UCSD-AML1 (cell line): ENCODE measurements at regions not wholly inside any gene's neighbourhood (a gene's known extent, or its start where the extent isn't known, plus 50 kb on each side); places are given as distances from the start of the nearest gene placed in this dataset.

Experiments
- DNase-seq: peaks from one replicate; lab custom pipeline; 2025; ENCODE audit not compliant: unreplicated experiment; lab: John Stamatoyannopoulos, UW

DNA sequence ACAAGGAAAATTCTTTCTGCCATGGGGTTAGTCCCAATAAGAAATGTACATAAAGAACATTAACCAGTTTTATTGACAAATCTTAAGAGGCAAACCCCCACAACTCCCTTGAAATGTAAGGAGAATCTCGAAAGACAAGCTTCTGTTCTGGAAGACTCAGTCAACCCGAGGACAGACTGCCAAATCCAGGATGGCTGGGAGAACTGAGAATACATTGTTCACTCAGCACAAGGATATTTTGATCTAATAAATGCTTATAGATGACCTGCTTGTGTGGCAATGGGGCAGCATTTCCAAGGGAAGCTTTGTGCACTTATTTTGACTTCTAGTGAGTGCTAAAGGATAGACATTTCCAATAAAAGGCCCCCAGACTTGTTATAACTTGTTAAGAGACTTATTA lies 280.4 kb downstream of the DHX15 start:
- DNase-seq, result no peak

DNA sequence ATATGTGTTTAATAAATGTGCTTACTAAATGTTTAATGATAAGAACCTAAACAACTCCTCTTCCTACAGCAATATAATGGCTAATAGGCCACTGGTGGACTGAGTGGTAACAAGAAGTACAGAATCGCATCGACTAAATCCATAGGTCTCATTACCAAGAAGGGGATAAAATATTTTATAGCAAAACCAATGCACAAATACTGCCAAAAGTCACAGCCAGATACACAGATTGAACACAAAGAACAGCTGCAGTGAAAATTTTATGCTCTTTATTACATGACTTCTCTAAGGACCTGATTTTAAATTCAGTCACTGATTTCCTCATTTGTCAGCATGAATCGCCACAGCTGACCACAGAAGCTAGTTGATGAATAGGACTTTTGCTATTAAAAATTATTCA lies 285.4 kb downstream of the DHX15 start:
- DNase-seq, result no peak

DNA sequence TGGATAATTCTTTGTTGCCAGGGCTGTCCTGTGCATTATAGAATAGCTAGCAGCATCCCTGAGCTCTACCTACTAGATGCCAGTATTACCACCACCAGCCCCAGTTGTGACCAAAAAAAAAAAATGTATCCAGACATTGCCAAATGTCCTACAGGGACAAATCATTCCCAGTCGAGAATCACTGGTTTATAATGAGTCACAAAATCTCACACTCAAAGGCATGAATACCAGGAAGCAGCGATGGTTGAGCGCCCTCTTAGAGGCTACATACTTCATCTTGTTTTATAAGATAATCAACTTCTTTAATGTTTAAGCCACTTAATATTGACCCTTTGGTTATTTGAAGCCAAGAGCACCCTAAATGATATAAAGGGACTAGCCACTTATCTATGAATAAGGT lies 297.3 kb downstream of the DHX15 start:
- no peak for DNase-seq

DNA sequence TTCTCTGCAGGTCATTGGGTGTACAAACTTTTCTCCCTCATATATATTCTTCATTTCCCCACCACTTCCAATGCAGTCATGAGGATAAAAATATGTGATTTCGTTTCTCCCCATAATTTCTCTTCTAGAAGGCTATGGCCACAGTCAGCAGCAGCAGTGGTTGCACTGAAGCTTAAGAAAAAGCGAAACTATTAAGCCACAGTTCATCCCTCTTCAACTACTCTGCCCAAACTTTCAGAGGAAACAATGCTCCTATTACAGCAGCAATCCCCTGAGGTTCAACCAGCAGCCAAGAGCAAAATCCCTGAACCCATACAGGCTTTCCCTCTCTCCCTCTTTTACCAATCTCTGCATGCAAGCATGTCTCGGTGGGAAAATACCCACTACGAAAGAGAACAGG lies 298.6 kb downstream of the DHX15 start:
- no peak for DNase-seq

DNA sequence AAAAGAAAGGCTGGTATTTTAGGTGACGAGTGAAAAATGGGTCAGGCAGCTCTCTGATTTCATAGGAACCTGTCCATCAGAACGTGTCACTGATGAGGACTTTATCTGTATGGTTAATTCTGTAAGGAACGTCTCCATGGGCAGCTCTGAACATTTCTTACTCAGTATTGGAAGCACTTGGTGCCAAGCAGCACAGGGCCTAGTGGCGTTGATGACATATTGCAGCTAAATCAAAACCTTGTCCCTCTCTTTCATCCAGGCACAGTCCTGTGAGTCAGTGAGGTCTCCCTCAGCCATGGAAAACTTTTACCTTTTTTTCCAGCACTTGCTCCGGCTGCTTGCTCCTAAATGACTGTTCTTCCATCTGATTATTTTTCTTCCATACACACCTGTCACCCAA lies 301.9 kb downstream of the DHX15 start:
- DNase-seq, result no peak

DNA sequence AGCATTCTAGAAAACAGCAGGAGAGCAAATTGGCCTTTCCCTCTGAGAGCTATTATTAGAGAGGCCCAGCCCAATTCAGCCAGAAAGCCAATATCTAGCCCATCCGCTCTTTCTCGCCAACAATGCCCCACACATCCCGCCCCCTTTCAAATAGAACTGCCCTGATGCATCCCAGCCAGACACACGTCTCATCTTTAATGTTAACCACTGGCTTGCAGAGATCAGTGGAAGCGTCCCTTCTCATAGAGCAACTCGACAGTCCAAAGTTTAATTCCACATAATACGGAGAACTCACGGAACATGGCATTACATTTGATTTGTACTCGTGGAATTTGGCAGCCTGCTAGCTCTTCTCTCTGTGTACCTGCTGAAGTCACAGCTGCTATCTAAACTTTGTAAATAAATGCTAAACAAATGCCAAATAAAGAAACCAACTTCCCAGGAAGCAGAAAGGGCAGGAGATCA lies 304.4 kb downstream of the DHX15 start:
- no peak for DNase-seq

DNA sequence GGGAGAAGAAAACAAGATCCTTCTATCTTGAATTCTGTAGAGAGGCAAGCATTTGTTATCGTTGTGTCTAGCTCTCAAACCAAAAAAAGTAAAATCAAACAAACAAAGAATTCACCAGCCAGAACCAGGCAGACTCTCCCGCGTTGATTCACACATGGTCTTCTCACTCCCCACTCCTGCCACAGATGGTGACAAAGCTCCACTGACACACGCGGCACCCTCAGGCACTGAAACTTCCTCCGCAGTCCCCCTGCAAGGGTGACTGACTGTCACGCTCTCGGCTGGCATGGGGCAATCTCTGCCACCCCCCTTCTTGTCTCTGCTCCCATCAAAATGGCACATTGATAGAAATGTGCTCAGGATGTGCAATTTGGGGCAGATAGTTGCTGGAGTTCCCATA lies 304.9 kb downstream of the DHX15 start:
- no peak for DNase-seq

DNA sequence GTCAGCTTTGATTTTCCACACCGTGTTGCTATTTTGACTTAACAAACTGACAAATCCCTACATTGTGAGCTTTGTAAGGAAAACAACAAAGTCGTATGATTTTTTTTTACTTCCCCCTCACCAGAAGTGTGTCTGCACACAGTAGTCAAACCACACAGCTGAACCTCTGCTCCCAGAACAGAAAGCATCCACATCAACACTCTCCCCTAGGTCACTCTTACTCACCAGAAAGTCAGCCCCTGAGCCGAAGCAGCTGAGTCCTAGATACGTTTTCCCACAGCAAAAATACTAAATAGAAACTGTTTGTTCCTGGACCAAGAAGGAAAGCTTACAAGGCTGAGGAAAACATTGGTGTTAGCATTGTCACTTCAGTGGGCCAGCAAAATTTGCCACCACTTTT lies 305.7 kb downstream of the DHX15 start:
- DNase-seq, result no peak

DNA sequence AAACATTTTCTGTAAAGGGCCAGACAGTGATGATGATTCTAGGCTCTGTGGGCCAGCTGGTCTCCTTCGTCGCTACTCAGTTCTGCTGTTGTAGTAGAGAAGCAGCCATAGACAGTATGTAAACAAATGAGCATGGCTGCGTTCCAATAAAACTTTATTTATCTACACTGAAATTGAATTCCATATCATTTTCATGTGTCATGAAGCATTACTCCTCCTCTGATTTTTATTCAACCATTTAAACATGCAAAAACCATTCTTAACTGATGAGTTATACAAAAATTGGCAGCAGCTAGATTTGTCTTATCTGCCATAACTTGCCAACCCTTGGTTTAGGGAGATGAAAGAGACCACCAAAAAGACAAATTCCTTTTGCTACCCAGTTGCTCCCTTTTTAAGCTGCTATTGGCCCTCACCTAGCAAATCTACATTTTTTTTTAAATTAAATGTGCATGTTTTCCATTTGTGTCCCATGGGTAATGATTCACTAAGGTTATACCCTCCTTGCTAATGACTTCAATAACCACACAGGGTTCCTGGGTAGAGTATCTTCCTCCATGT lies 309.9 kb downstream of the DHX15 start:
- DNase-seq, result no peak

DNA sequence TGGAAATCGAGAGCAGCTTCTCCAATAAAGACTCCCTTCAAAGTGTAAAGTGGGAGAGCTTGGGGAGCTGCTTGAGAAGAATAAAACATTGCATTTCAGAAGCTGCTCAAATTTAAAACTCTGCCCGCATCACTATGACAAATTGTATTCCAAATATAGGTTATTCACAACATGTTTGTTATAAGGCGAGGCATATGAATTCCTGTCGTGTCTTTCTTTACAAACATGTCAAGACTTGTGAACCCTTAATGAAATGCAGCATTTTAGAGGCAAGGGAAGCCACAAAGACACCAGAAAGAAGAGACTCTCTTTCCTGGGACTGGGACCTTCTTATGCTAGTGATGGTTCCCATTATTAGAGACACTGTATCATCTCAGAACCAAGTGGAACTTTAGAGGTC lies 311.2 kb downstream of the DHX15 start:
- DNase-seq, result no peak

DNA sequence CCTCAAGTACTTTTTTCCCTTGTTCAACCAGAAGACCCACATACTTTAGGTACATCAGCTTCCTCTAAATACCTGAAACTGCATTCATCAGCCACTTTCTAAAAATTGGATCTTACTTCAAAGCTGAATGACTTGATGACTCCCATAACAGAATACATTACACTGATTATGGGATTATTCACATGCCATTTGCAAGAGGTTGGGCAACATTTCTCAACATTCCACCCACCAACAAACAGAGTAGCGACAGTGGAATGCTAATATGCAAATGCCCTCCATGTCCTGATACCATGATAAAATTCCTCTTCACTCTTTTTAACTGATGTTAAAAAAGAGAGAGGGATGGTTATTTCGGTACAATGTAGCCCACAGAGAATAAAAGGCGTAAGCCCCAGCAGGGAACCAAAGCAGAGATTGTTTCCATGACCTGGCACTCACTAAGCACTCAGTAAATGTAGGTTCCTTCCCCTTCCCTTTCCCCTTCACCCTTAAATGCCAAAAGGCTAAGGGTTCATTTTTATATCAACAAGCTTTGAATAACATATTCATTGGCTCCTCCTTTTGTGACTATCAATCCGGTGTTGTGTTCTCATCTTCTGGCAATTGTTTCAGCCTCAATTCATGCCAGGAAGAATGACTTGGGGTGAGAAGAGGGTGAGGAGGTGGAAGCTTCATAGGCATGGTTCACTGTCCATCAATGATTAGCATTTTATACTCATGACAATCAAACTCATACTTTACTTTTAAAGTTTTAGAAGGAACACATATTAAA lies 317.2 kb downstream of the DHX15 start:
- no peak for DNase-seq

DNA sequence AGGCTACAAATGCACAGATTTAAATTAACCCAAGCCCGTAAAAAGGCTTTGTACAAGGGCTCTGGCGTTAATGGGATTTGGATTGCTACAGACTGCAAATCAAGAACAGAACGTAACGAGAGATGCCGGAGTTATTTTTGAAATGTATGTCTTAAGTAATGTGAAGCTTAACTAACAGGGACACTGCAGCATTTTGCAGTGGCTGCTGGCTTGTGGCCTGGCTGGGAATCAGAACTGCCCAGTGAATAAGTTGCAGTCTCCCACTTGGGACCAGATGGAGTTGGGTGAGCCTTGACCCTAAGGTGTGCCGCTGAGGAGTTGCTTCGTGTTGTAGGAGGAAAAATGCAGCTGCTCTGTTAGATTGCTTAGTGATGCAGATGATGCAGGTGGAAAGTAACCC lies 318.4 kb downstream of the DHX15 start:
- no peak for DNase-seq

DNA sequence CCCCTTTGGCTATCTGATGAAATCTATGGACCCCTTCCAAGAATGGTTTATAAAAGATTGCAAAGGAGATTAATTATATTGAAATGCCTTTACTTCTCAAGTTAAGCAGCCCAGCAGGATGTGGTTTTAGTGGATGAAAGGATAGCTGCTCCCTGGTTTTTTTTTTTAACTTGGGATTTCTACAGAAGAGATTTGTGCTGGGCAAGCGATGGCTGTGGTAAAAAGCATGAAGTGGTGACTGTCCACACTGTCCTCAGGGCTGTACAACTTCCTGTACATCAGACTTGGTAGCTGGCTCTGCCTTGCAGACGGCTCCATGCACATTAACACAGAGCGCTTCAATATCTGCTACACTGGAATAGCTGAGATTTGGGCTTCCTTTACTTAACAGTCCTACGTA lies 321.7 kb downstream of the DHX15 start:
- DNase-seq, result no peak

DNA sequence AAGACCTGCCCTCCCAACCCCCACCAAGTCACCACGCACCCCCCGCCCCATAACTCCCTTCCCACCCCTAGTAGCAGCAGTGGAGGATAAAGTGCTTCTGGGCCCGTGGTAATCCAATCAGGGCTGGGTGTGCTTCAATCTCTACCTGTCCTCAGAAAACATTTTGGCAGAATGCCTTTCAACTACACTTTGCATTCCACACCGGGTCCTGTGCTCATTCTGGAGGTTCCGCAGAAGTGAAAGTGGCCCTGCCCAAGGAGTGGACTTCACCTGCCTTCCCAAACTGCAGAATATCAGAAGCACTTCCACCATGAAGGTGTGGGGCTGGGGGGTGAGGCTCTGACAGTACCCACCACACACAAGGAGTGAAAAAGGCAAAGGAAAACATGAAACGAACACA lies 322.3 kb downstream of the DHX15 start:
- DNase-seq, result no peak

DNA sequence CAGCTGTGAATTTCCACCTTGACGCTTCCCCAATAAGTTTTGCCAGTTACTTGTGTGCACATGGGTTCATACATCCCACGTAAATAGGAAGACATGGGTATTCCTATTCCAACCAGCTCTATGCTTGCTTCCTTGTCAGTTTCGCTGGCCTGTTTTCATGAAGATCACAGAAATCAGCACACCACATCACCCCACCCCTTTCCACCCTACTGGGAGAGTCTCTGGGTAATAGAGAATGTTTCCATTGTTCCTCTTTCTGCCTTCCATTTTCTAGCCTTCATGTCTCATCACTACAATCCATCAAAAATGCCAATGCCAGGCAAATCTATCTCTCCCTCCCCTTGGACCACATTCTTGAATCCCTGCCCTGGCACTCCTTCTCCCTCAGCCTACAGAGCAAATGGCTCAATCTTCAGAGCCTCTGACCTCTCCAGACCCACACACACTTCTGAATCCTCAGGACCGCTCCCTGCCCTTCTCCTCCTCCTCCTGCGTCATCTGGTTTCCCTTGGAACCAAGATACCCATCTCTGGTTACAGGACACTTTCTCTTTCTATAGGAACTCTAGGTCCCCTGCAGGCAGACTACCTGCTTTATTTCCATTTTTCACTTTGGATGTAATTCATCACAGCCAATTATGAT lies 323.3 kb downstream of the DHX15 start:
- DNase-seq, result no peak

DNA sequence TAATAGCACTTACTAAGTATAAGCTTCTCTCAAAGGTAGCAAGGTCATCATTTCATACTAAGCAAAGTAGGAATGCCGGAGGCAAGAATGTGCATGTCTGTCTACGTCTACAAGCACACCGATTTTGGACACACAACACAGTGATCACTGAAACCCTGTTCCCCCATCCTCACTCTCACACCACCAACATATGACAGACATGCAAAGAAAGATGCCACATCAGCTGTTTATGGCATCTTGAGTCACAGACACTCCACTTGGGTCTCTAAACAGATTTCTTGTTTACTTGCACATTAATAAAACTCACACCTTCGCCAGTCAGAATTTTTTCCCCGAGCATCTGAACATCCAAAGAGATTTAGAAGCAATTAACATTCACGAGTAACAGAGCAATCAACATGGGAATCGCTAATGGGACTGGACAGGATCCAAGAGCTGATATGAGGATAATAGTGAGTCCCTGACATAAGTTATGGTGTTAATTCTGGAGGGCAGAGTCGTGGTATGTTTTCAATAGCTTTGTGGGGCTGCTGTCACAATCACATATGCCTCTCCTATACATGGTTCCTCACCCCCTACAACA lies 324.1 kb downstream of the DHX15 start:
- DNase-seq, result no peak

DNA sequence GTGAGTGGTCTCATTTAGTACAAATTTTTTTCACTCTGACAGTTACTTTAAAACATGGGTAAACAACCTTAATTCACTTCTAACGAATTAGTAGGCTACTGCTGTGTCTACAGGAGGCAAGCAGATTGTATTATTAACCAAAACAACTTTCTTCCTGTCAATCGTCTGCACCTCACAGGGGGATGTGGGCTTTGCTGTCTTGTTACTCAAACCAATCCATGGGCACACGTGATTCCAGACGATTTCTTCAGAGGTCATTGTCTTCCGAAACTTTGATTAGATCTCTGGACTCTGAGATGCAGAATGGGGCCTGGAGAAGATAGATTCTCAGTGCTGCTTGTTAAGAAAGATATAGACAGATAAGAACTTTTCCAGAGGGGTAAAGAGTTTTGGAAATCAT lies 327.8 kb downstream of the DHX15 start:
- DNase-seq, result no peak

DNA sequence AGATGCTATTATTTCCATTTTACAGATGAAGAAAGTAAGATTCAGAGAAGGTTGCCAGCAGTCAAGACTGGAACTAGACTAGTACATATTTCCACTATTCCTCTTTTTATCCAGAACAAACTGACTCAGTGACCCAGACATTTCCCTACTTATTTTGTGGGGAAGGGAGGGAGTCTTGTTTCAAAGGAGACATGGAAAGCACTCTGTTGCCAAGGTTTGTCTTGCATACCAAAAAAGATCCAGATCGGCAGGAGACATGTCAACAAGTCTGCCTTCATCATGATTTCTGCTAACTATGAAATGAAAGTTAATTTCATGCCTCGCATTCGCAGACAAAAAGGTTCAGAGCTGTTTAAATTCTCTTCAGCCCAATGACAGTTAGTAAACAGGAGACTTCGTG lies 328.3 kb downstream of the DHX15 start:
- no peak for DNase-seq

DNA sequence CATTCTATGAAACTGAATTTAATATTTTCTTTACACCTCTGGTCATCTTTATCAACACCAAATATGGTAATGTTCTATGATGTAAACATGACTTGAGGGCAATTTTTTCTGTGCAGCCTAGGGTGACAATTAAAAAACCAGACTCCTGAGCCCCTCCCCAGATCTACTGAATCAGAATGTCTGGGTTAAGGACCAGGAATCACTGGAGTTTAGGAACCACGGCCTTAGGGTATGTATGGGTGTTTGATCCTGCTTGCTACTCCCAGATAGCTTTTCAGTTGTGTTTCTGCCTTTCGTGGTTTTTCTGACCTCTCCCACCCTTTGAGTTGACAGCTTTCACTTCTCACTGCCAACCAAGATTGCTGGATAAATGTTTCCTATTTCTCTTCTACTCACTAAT lies 332.2 kb downstream of the DHX15 start:
- DNase-seq, result no peak

DNA sequence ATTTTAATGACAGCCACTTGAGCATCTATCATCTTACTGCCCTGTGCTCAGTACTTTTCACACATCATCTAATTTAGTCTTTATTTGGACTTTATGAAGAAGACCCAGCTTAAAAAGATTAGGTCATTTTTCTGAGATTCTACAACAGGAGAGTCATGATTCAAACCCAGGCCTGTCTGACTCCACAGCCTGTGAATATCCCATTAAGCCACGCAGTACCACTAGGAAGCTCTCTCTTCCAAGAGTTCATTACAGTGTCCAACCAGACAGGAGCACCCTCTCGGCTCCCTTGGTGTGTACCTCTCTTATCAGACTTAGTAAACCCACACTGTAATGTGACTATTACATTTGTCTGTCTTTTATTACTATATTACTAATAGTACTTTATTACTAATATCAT lies 332.8 kb downstream of the DHX15 start:
- no peak for DNase-seq

DNA sequence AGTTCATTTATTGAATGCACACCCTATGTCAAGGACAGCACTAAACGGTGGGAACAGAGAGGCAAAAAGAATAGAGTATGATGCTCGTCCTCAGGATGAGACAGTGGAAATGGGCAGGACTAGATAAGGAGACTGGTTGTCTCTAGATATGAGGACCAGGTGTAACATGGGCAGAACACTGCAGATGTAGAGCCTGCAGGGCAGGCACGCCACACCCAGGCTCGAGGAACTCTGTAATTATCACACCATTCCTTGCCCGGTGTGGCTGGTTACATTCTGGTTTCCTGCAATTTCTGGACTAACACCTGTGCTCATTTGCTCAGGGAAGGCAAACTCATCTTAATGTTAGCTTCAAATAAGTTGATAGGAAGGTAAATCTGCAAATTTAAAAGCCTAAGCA lies 334.4 kb downstream of the DHX15 start:
- DNase-seq, result no peak
